ENCODE measurements at regions not wholly inside any gene's neighbourhood (a gene's known extent, or its start where the extent isn't known, plus 50 kb on each side); places are given as distances from the start of the nearest gene placed in this dataset.

GRCh38 chr9:106751681-106752080 is 111.3 kb upstream of the ZNF462 start:
- Mint-ChIP-seq H3K27me3 (no peaks in the 10 kb centered on the region), H3K27ac (no peak overlapping the region), H3K4me1 (peaks cover 0 to 8% (median 4%) of the 10 kb centered on the region in 4 donors), H3K9me3 (peaks cover 0 to 5% (median 0%) of the 10 kb centered on the region in 9 donors), H3K36me3 (no peaks in the 10 kb centered on the region), H3K4me3 (no peak overlapping the region)
- ATAC-seq (no peak), DNase-seq (no peak)
- POLR2A ChIA-PET = no interaction called here

GRCh38 chr9:106752581-106752980 is 110.4 kb upstream of the ZNF462 start:
- H3K27ac Mint-ChIP-seq = no peak overlapping the region
- peaks cover 0 to 5% (median 0%) of the 10 kb centered on the region in 9 donors for H3K9me3 Mint-ChIP-seq
- peaks cover 0 to 8% (median 4%) of the 10 kb centered on the region in 4 donors for H3K4me1 Mint-ChIP-seq
- H3K36me3 Mint-ChIP-seq = no peaks in the 10 kb centered on the region
- POLR2A ChIA-PET = no interaction called here
- ATAC-seq (no peak), DNase-seq (no peak)
- no peaks in the 10 kb centered on the region for H3K27me3 Mint-ChIP-seq
- no peak overlapping the region for H3K4me3 Mint-ChIP-seq

- Mint-ChIP-seq H3K4me1 (peaks cover 0 to 8% (median 4%) of the 10 kb centered on the region in 4 donors), H3K27me3 (no peaks in the 10 kb centered on the region), H3K36me3 (no peaks in the 10 kb centered on the region), H3K9me3 (peaks cover 0 to 5% (median 0%) of the 10 kb centered on the region in 9 donors), H3K27ac (no peak overlapping the region), H3K4me3 (no peak overlapping the region)
- DNase-seq (peak in 1 of 10 donors; percentile 16), ATAC-seq (no peak)
- POLR2A ChIA-PET = no interaction called here
These were observed 109.8 kb upstream of the ZNF462 start for GRCh38 chr9:106753155-106753671.

- Mint-ChIP-seq H3K36me3 (no peaks in the 10 kb centered on the region), H3K4me1 (peaks cover 0 to 8% (median 4%) of the 10 kb centered on the region in 4 donors), H3K4me3 (no peak overlapping the region), H3K27ac (no peak overlapping the region), H3K27me3 (no peaks in the 10 kb centered on the region), H3K9me3 (peaks cover 0 to 7% (median 0%) of the 10 kb centered on the region in 9 donors)
- POLR2A ChIA-PET = no interaction called here
- ATAC-seq (no peak), DNase-seq (no peak)
These were observed 107.2 kb upstream of the ZNF462 start for GRCh38 chr9:106755736-106756135.

- H3K4me1 Mint-ChIP-seq = peaks cover 0 to 8% (median 4%) of the 10 kb centered on the region in 4 donors
- ATAC-seq (no peak), DNase-seq (no peak)
- no peak overlapping the region for H3K4me3 Mint-ChIP-seq
- H3K27ac Mint-ChIP-seq = no peak overlapping the region
- no peaks in the 10 kb centered on the region for H3K36me3 Mint-ChIP-seq
- H3K9me3 Mint-ChIP-seq = peaks cover 0 to 8% (median 0%) of the 10 kb centered on the region in 9 donors
- POLR2A ChIA-PET = no interaction called here
- no peaks in the 10 kb centered on the region for H3K27me3 Mint-ChIP-seq
These were observed 105.5 kb upstream of the ZNF462 start for GRCh38 chr9:106757514-106757913.

- Mint-ChIP-seq H3K27me3 (no peaks in the 10 kb centered on the region), H3K4me3 (no peak overlapping the region), H3K36me3 (peaks cover 0 to under 1% (median 0%) of the 10 kb centered on the region in 3 donors), H3K27ac (no peak overlapping the region), H3K9me3 (peaks cover 0 to 9% (median 0%) of the 10 kb centered on the region in 9 donors), H3K4me1 (no peaks in the 10 kb centered on the region)
- POLR2A ChIA-PET = no interaction called here
- no peak for ATAC-seq
- no peak for DNase-seq
These were observed 104.1 kb upstream of the ZNF462 start for GRCh38 chr9:106758911-106759310.

GRCh38 chr9:106761493-106761892 is 101.5 kb upstream of the ZNF462 start:
- Mint-ChIP-seq H3K9me3 (peaks cover 0 to 10% (median 3%) of the 10 kb centered on the region in 9 donors), H3K4me3 (no peak overlapping the region), H3K36me3 (peaks cover 0 to 2% (median 0%) of the 10 kb centered on the region in 3 donors), H3K27me3 (no peaks in the 10 kb centered on the region), H3K27ac (no peak overlapping the region), H3K4me1 (no peaks in the 10 kb centered on the region)
- DNase-seq (no peak), ATAC-seq (no peak)
- POLR2A ChIA-PET = no interaction called here

- H3K27me3 Mint-ChIP-seq = no peaks in the 10 kb centered on the region
- no peak for ATAC-seq
- H3K36me3 Mint-ChIP-seq = peaks cover 0 to 2% (median 0%) of the 10 kb centered on the region in 3 donors
- no peak overlapping the region for H3K27ac Mint-ChIP-seq
- DNase-seq = no peak
- POLR2A ChIA-PET = no interaction called here
- peaks cover 0 to 9% (median 2%) of the 10 kb centered on the region in 9 donors for H3K9me3 Mint-ChIP-seq
- H3K4me3 Mint-ChIP-seq = no peak overlapping the region
- no peaks in the 10 kb centered on the region for H3K4me1 Mint-ChIP-seq
These were observed 96.3 kb upstream of the ZNF462 start for GRCh38 chr9:106766616-106767015.

- POLR2A ChIA-PET = no interaction called here
- H3K4me1 Mint-ChIP-seq = no peaks in the 10 kb centered on the region
- DNase-seq (no peak), ATAC-seq (no peak)
- H3K4me3 Mint-ChIP-seq = no peak overlapping the region
- H3K9me3 Mint-ChIP-seq = peaks cover 0 to 3% (median 0%) of the 10 kb centered on the region in 9 donors
- H3K36me3 Mint-ChIP-seq = no peaks in the 10 kb centered on the region
- H3K27ac Mint-ChIP-seq = no peak overlapping the region
- H3K27me3 Mint-ChIP-seq = no peaks in the 10 kb centered on the region
These were observed 93.6 kb upstream of the ZNF462 start for GRCh38 chr9:106769331-106769730.

- no peak overlapping the region for H3K4me3 Mint-ChIP-seq
- DNase-seq = no peak
- no peaks in the 10 kb centered on the region for H3K4me1 Mint-ChIP-seq
- no peaks in the 10 kb centered on the region for H3K9me3 Mint-ChIP-seq
- POLR2A ChIA-PET = no interaction called here
- H3K27ac Mint-ChIP-seq = no peak overlapping the region
- no peaks in the 10 kb centered on the region for H3K36me3 Mint-ChIP-seq
- H3K27me3 Mint-ChIP-seq = no peaks in the 10 kb centered on the region
- ATAC-seq = no peak
These were observed 91.4 kb upstream of the ZNF462 start for GRCh38 chr9:106771608-106772007.

- no peaks in the 10 kb centered on the region for H3K4me1 Mint-ChIP-seq
- ATAC-seq (no peak), DNase-seq (no peak)
- H3K27ac Mint-ChIP-seq = no peak overlapping the region
- H3K9me3 Mint-ChIP-seq = peaks cover 0 to 3% (median 0%) of the 10 kb centered on the region in 9 donors
- no peak overlapping the region for H3K4me3 Mint-ChIP-seq
- no peaks in the 10 kb centered on the region for H3K36me3 Mint-ChIP-seq
- no peaks in the 10 kb centered on the region for H3K27me3 Mint-ChIP-seq
- POLR2A ChIA-PET = no interaction called here
These were observed 90.3 kb upstream of the ZNF462 start for GRCh38 chr9:106772523-106773290.

GRCh38 chr9:106773750-106774149 is 89.2 kb upstream of the ZNF462 start:
- ATAC-seq = no peak
- POLR2A ChIA-PET = no interaction called here
- no peak overlapping the region for H3K4me3 Mint-ChIP-seq
- no peak overlapping the region for H3K27ac Mint-ChIP-seq
- no peak for DNase-seq
- H3K27me3 Mint-ChIP-seq = no peaks in the 10 kb centered on the region
- peaks cover 0 to 3% (median 0%) of the 10 kb centered on the region in 9 donors for H3K9me3 Mint-ChIP-seq
- H3K4me1 Mint-ChIP-seq = no peaks in the 10 kb centered on the region
- no peaks in the 10 kb centered on the region for H3K36me3 Mint-ChIP-seq

GRCh38 chr9:106775960-106776359 is 87.0 kb upstream of the ZNF462 start:
- POLR2A ChIA-PET = no interaction called here
- Mint-ChIP-seq H3K9me3 (peaks cover 0 to 11% (median 0%) of the 10 kb centered on the region in 9 donors), H3K4me1 (no peaks in the 10 kb centered on the region), H3K36me3 (no peaks in the 10 kb centered on the region), H3K27me3 (no peaks in the 10 kb centered on the region), H3K27ac (no peak overlapping the region), H3K4me3 (no peak overlapping the region)
- ATAC-seq = no peak
- no peak for DNase-seq

- POLR2A ChIA-PET = no interaction called here
- no peak for DNase-seq
- Mint-ChIP-seq H3K27ac (no peak overlapping the region), H3K9me3 (peaks cover 0 to 11% (median 0%) of the 10 kb centered on the region in 9 donors), H3K4me3 (no peak overlapping the region), H3K36me3 (no peaks in the 10 kb centered on the region), H3K27me3 (no peaks in the 10 kb centered on the region), H3K4me1 (no peaks in the 10 kb centered on the region)
- ATAC-seq = no peak
These were observed 83.2 kb upstream of the ZNF462 start for GRCh38 chr9:106779796-106780195.

All from naive thymus-derived CD8-positive, alpha-beta T cell (primary cell).